ENCODE measurements at regions not wholly inside any gene's neighbourhood (a gene's known extent, or its start where the extent isn't known, plus 50 kb on each side); places are given as distances from the start of the nearest gene placed in this dataset.

DNA sequence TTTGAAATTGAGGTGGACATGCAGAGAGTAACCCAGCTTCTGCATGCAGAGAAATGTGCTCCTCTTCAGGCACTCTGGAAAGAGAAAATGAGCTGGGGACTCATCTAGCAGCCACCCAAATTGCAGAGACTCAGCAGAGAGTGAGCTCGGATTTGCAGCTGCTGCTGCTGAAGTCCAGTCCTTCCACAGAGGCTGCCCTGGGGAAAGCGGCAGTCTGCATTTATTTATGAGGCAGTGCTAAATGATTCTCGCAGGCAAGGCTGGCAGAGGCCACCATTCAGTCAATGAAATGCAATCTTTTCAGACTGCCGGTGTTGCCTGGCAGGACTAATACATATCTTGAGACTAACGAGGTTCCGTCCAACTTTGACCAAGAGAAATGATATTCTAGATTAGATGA lies 404.8 kb downstream of the NLGN4X start:
- Histone ChIP-seq H3K4me3 (ENCODE audit: low read depth in 1 of 3, low read length in 3 of 3) (no peak overlapping the region), H3K27ac (ENCODE audit: low read depth in 1 of 2, low read length in 2 of 2) (no peak overlapping the region), H3K4me1 (ENCODE audit: control insufficient read depth in 4 of 4, insufficient read depth in 4 of 4, low read length in 3 of 4) (no peaks in the 10 kb centered on the region), H3K9me3 (ENCODE audit: control insufficient read depth in 4 of 4, low read length in 3 of 4) (no peaks in the 10 kb centered on the region), H3K9ac (ENCODE audit: low read depth in 1 of 2, low read length in 2 of 2) (no peak overlapping the region), H3K36me3 (ENCODE audit: control insufficient read depth in 4 of 4, insufficient read depth in 3 of 4, low read depth in 1 of 4, low read length in 3 of 4) (no peaks in the 10 kb centered on the region), H3K27me3 (ENCODE audit: control insufficient read depth in 4 of 4, insufficient read depth in 4 of 4, low read length in 3 of 4) (no peaks in the 10 kb centered on the region)
- 66% methylated on average over 6 of the region's 6 CpGs for WGBS
- TF ChIP-seq RAD21 (IDR thresholded peaks at IDR 0.05) (no peak), RXRA (IDR thresholded peaks at IDR 0.05) (no peak), NR2F2 (IDR thresholded peaks at IDR 0.05) (no peak), TAF1 (conservative IDR thresholded peaks at IDR 0.05) (no peak), FOXA1 (IDR thresholded peaks at IDR 0.05) (no peak)
- TF ChIP-seq, protein P1, sequence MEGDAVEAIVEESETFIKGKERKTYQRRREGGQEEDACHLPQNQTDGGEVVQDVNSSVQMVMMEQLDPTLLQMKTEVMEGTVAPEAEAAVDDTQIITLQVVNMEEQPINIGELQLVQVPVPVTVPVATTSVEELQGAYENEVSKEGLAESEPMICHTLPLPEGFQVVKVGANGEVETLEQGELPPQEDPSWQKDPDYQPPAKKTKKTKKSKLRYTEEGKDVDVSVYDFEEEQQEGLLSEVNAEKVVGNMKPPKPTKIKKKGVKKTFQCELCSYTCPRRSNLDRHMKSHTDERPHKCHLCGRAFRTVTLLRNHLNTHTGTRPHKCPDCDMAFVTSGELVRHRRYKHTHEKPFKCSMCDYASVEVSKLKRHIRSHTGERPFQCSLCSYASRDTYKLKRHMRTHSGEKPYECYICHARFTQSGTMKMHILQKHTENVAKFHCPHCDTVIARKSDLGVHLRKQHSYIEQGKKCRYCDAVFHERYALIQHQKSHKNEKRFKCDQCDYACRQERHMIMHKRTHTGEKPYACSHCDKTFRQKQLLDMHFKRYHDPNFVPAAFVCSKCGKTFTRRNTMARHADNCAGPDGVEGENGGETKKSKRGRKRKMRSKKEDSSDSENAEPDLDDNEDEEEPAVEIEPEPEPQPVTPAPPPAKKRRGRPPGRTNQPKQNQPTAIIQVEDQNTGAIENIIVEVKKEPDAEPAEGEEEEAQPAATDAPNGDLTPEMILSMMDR (IDR thresholded peaks at IDR 0.05; ENCODE audit: low read depth, low read length, missing input control): no peak
- TF ChIP-seq, protein P2, sequence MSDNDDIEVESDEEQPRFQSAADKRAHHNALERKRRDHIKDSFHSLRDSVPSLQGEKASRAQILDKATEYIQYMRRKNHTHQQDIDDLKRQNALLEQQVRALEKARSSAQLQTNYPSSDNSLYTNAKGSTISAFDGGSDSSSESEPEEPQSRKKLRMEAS (IDR thresholded peaks at IDR 0.05): no peak
- DNase-seq (ENCODE audit: low spot score): no peak

DNA sequence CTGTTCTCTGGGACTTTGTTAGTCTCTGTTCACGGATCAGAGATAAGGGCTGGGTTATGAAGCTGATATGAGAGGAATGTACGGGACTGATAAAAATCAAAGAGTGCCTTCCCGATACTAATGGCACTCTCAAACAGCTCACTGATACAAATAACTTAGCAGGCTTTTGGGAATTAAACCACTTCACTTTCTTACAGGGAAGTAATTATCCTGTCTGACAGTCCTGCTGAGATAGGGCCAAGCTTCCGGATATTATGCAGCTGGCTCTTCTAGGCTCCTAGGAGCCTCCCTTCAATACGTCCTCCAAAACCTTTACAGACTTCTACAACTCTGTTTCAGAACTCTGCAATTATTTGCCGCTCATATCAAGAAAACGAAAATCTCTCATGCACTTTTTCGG lies 418.0 kb downstream of the NLGN4X start:
- Histone ChIP-seq H3K9me3 (ENCODE audit: control insufficient read depth in 4 of 4, low read length in 3 of 4) (peaks cover 0 to 4% (median 2%) of the 10 kb centered on the region in 4 donors), H3K27me3 (ENCODE audit: control insufficient read depth in 4 of 4, insufficient read depth in 4 of 4, low read length in 3 of 4) (no peaks in the 10 kb centered on the region), H3K9ac (ENCODE audit: low read depth in 1 of 2, low read length in 2 of 2) (no peak overlapping the region), H3K4me1 (ENCODE audit: control insufficient read depth in 4 of 4, insufficient read depth in 4 of 4, low read length in 3 of 4) (no peaks in the 10 kb centered on the region), H3K36me3 (ENCODE audit: control insufficient read depth in 4 of 4, insufficient read depth in 3 of 4, low read depth in 1 of 4, low read length in 3 of 4) (no peaks in the 10 kb centered on the region), H3K27ac (ENCODE audit: low read depth in 1 of 2, low read length in 2 of 2) (no peak overlapping the region), H3K4me3 (ENCODE audit: low read depth in 1 of 3, low read length in 3 of 3) (no peak overlapping the region)
- TF ChIP-seq, protein P1 (IDR thresholded peaks at IDR 0.05; ENCODE audit: low read depth, low read length, missing input control): no peak
- TF ChIP-seq HNF4G (IDR thresholded peaks at IDR 0.05) (no peak), RXRA (IDR thresholded peaks at IDR 0.05) (no peak), SP1 (IDR thresholded peaks at IDR 0.05) (no peak), GABPA (IDR thresholded peaks at IDR 0.05 in 1 of 2, conservative IDR thresholded peaks at IDR 0.05 in 1 of 2) (no peak)
- WGBS: 39% methylated on average over 8 of the region's 8 CpGs
- DNase-seq (ENCODE audit: low spot score): no peak

DNA sequence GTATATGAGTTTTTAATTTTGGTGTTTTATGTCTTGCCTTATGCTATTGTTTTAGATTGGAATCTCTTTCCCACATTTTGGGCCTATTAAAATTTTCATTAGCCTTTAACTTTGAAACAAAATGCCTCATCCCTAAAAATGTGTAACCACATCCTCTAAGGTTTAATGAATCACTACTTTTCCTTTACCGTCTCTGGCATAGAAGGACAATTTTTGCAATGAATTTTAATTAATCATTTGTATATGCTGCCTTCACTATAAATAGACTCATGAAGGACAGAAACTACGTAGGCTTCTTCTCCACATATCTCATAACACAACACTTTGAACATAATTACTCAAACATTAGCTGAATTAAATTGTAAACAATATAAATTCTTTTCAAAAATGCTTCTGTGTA lies 421.5 kb downstream of the NLGN4X start:
- no peak for DNase-seq (ENCODE audit: low spot score)
- Histone ChIP-seq H3K9me3 (ENCODE audit: control insufficient read depth in 4 of 4, low read length in 3 of 4) (peaks cover 0 to 10% (median 2%) of the 10 kb centered on the region in 4 donors), H3K9ac (ENCODE audit: low read depth in 1 of 2, low read length in 2 of 2) (no peak overlapping the region), H3K4me3 (ENCODE audit: low read depth in 1 of 3, low read length in 3 of 3) (no peak overlapping the region), H3K36me3 (ENCODE audit: control insufficient read depth in 4 of 4, insufficient read depth in 3 of 4, low read depth in 1 of 4, low read length in 3 of 4) (no peaks in the 10 kb centered on the region), H3K27me3 (ENCODE audit: control insufficient read depth in 4 of 4, insufficient read depth in 4 of 4, low read length in 3 of 4) (no peaks in the 10 kb centered on the region), H3K27ac (ENCODE audit: low read depth in 1 of 2, low read length in 2 of 2) (no peak overlapping the region), H3K4me1 (ENCODE audit: control insufficient read depth in 4 of 4, insufficient read depth in 4 of 4, low read length in 3 of 4) (no peaks in the 10 kb centered on the region)
- 43% methylated on average over 2 of the region's 2 CpGs for WGBS
- no peak for TF ChIP-seq YY1 (IDR thresholded peaks at IDR 0.05)
- TF ChIP-seq HNF4A (conservative IDR thresholded peaks at IDR 0.05): no peak
- TF ChIP-seq, protein P3, sequence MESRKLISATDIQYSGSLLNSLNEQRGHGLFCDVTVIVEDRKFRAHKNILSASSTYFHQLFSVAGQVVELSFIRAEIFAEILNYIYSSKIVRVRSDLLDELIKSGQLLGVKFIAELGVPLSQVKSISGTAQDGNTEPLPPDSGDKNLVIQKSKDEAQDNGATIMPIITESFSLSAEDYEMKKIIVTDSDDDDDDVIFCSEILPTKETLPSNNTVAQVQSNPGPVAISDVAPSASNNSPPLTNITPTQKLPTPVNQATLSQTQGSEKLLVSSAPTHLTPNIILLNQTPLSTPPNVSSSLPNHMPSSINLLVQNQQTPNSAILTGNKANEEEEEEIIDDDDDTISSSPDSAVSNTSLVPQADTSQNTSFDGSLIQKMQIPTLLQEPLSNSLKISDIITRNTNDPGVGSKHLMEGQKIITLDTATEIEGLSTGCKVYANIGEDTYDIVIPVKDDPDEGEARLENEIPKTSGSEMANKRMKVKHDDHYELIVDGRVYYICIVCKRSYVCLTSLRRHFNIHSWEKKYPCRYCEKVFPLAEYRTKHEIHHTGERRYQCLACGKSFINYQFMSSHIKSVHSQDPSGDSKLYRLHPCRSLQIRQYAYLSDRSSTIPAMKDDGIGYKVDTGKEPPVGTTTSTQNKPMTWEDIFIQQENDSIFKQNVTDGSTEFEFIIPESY (IDR thresholded peaks at IDR 0.05): no peak
- no peak for TF ChIP-seq GABPA (IDR thresholded peaks at IDR 0.05 in 1 of 2, conservative IDR thresholded peaks at IDR 0.05 in 1 of 2)

Data from liver (tissue), 8 donors.